K562 (cell line): ENCODE measurements at regions not wholly inside any gene's neighbourhood (a gene's known extent, or its start where the extent isn't known, plus 50 kb on each side); places are given as distances from the start of the nearest gene placed in this dataset.

ENCODE experiments used
- ATAC-seq: fragments of 200-7000 bp; cut with Tn5 transposase; 3 replicates; pipeline ENCODE4 v1.9.1; 2020; ENCODE audit warnings: moderate library complexity
- BruUV-seq: library from RNA; stranded (reverse); fragments of 400-500 nt; replicated peaks from 2 replicates; lab custom pipeline; 2021; lab: Mats Ljungman, UMichigan
- CTCF ChIA-PET: fragments of 300-600 bp; formaldehyde crosslinking; extraction: SDS; loops from one replicate; lab custom pipeline; 2021; ENCODE audit warnings: low intra/inter-chr PET ratio; lab: Yijun Ruan, JAX
- POLR2A ChIA-PET: fragments of 300-600, 350-650 bp; sonication (Branson Sonifier 250); formaldehyde crosslinking; extraction: SDS; loops from one replicate; lab custom pipeline; 2021; ENCODE audit warnings: antibody characterized with exemption, inconsistent platforms; lab: Yijun Ruan, JAX
- DNase-seq, 4 experiments: peaks; one replicate each; pipeline versions ENCODE4 v3.0.0 to v3.0.0-alpha.2; 2011 to 2018; ENCODE audit warnings: low spot score in 3 of 4, mixed read lengths in 3 of 4; ENCODE audit errors: extremely low read depth in 1 of 4
- FAIRE-seq: peaks from 2 replicates; lab custom pipeline; 2011; peaks lifted over from hg19 to GRCh38; lab: Jason Lieb, UNC
- H2AFZ ChIP-seq: 2 replicates; pipeline ENCODE4 v1.6.0; 2011; ENCODE audit warnings: low read depth, low read length, control low read depth, inconsistent platforms
- H3K27ac ChIP-seq: fragments of 200-600 bp; 3 replicates; pipeline ENCODE4 v1.8.0; 2011; ENCODE audit warnings: low read depth, mild to moderate bottlenecking, control low read depth, inconsistent platforms, low read length, moderate library complexity, mixed read lengths; ENCODE audit errors: extremely low read depth
- H3K27me3 ChIP-seq, 2 experiments: fragments of 300-600 bp in 1 of 2; 2 replicates in 1 of 2; 3 replicates in 1 of 2; pipeline versions ENCODE4 v1.6.0 to v1.8.0; 2011; ENCODE audit warnings: inconsistent platforms in 2 of 2, low read length in 2 of 2, mild to moderate bottlenecking in 1 of 2, mixed read lengths in 1 of 2, moderate library complexity in 1 of 2; ENCODE audit not compliant: control insufficient read depth in 2 of 2, insufficient read depth in 2 of 2
- H3K36me3 ChIP-seq: fragments of 300-600 bp; 3 replicates; pipeline ENCODE4 v1.8.0; 2011; ENCODE audit warnings: mild to moderate bottlenecking, low read length, inconsistent platforms; ENCODE audit not compliant: control insufficient read depth, insufficient read depth
- H3K4me1 ChIP-seq, 2 experiments: fragments of 200-600 bp in 1 of 2; replicated peaks in 1 of 2; 2 replicates in 1 of 2; 3 replicates in 1 of 2; pipeline versions ENCODE4 v1.5.1 to v1.8.0; 2011; ENCODE audit warnings: inconsistent platforms in 2 of 2, low read length in 2 of 2, mild to moderate bottlenecking in 1 of 2, mixed read lengths in 1 of 2, moderate library complexity in 1 of 2; ENCODE audit not compliant: control insufficient read depth in 2 of 2, insufficient read depth in 2 of 2
- H3K4me2 ChIP-seq: 2 replicates; pipeline ENCODE4 v1.6.1; 2011; ENCODE audit warnings: low read length, control low read depth, inconsistent platforms, mixed read lengths; ENCODE audit not compliant: insufficient read depth
- H3K4me3 ChIP-seq: fragments of 200-600 bp; sonication (generic), shearing (Covaris generic); 2 replicates; pipeline ENCODE4 v1.5.1; 2016; ENCODE audit warnings: control low read depth, inconsistent platforms
- H3K79me2 ChIP-seq: fragments of 200-600 bp; 3 replicates; pipeline ENCODE4 v1.8.0; 2011; ENCODE audit warnings: low read length, inconsistent platforms; ENCODE audit not compliant: control insufficient read depth, insufficient read depth
- H3K9ac ChIP-seq, 2 experiments: 2 replicates each; pipeline versions ENCODE4 v1.6.0 to v1.6.1; 2011; ENCODE audit warnings: low read depth in 2 of 2, low read length in 2 of 2, control low read depth in 1 of 2, inconsistent platforms in 1 of 2, mild to moderate bottlenecking in 1 of 2, mixed read lengths in 1 of 2; ENCODE audit not compliant: insufficient read depth in 1 of 2
- H3K9me1 ChIP-seq: one replicate; pipeline ENCODE4 v1.6.0; 2011; ENCODE audit warnings: inconsistent platforms, mild to moderate bottlenecking, low read length, moderate library complexity; ENCODE audit not compliant: control insufficient read depth, insufficient read depth
- H3K9me3 ChIP-seq: replicated peaks from 2 replicates; pipeline ENCODE4 v1.5.1; 2011; ENCODE audit warnings: low read depth, low read length, inconsistent platforms; ENCODE audit not compliant: control insufficient read depth, insufficient read depth
- H4K20me1 ChIP-seq: replicated peaks from 2 replicates; pipeline ENCODE4 v1.6.1; 2011; ENCODE audit warnings: low read length, inconsistent platforms, mixed read lengths; ENCODE audit not compliant: control insufficient read depth, insufficient read depth
- CBX2 ChIP-seq: fragments of 200-600 bp; sonication (generic); IDR thresholded peaks from one replicate; pipeline ENCODE4 v1.6.1; 2012; ENCODE audit warnings: mild to moderate bottlenecking, low read length, inconsistent platforms; ENCODE audit not compliant: insufficient read depth, poor library complexity, severe bottlenecking
- DDX20 ChIP-seq: fragments of 450-650 bp; IDR thresholded peaks from 2 replicates; pipeline ENCODE4 v1.6.1; 2016; ENCODE audit warnings: missing genetic modification characterization, low read depth, mild to moderate bottlenecking, missing compliant biosample characterization, moderate library complexity
- LCOR ChIP-seq: sonication (generic); formaldehyde crosslinking; IDR thresholded peaks from 2 replicates; pipeline ENCODE4 v1.8.0; 2022; ENCODE audit warnings: mild to moderate bottlenecking, missing genetic modification reagents
- PPARD ChIP-seq: fragments of 250-450 bp; sonication (Bioruptor Pico); IDR thresholded peaks from 2 replicates; pipeline ENCODE4 v1.8.0; 2022; ENCODE audit warnings: inconsistent platforms, mild to moderate bottlenecking, moderate library complexity
- SIN3A ChIP-seq, 2 experiments: fragments of 150-350 bp in 1 of 2; IDR thresholded peaks; 2 replicates each; pipeline ENCODE4 v1.6.1; 2011 to 2016; ENCODE audit warnings: borderline replicate concordance in 2 of 2, low read depth in 2 of 2, low read length in 2 of 2, mild to moderate bottlenecking in 2 of 2, moderate library complexity in 2 of 2; ENCODE audit not compliant: control insufficient read depth in 1 of 2
- SRSF1 ChIP-seq: fragments of 200-400 bp; formaldehyde crosslinking; IDR thresholded peaks from 2 replicates; pipeline ENCODE4 v1.6.1; 2017; ENCODE audit warnings: mild to moderate bottlenecking, low read depth, low read length, moderate library complexity
- YBX1 ChIP-seq: fragments of 450-650 bp; IDR thresholded peaks from 2 replicates; pipeline ENCODE4 v1.7.1; 2016; ENCODE audit warnings: mild to moderate bottlenecking
- ZKSCAN3 ChIP-seq: fragments of 250-450 bp; sonication (Bioruptor Pico); IDR thresholded peaks from 2 replicates; pipeline ENCODE4 v1.4.0; 2020
- ZNF23 ChIP-seq: fragments of 250-450 bp; sonication (Bioruptor Pico); IDR thresholded peaks from 2 replicates; pipeline ENCODE4 v1.4.0; 2020; ENCODE audit warnings: mild to moderate bottlenecking
- WGBS: fragments of 100-300 bp; shearing (Covaris generic); methylation state at CpG from one replicate; pipeline ENCODE4 v1.1.6; 2016; ENCODE audit warnings: low coverage, mixed read lengths; ENCODE audit not compliant: insufficient coverage; ENCODE audit errors: missing lambda C conversion rate; 5-methylcytosine and 5-hydroxymethylcytosine counted together
- in situ Hi-C: fragments of 300-500 bp; cut with MboI; formaldehyde crosslinking; loops from 4 replicates; pipeline ENCODE4 v1.15.0; 2018; ENCODE audit warnings: inconsistent platforms, mixed read lengths
- intact Hi-C: fragments of 100-400 bp; cut with micrococcal nuclease; formaldehyde crosslinking; loops from 2 replicates; pipeline ENCODE4 v1.14.2; 2022
- TF ChIP-seq, protein P1 (sequence below): sonication (generic); formaldehyde crosslinking; IDR thresholded peaks from 2 replicates; pipeline ENCODE4 v1.8.1; 2022; ENCODE audit warnings: missing genetic modification reagents
- TF ChIP-seq, protein P2 (sequence below): fragments of 450-650 bp; formaldehyde crosslinking; IDR thresholded peaks from 2 replicates; pipeline ENCODE4 v1.4.0; 2022; ENCODE audit warnings: mild to moderate bottlenecking, moderate library complexity
- TF ChIP-seq, protein P3 (sequence below), 2 experiments: fragments of 450-650 bp in 1 of 2; sonication (generic) in 1 of 2; formaldehyde crosslinking; conservative IDR thresholded peaks; 2 replicates each; pipeline versions ENCODE4 v1.4.0 to v1.8.1; 2020 to 2022; ENCODE audit warnings: mild to moderate bottlenecking in 1 of 2, missing genetic modification reagents in 1 of 2

DNA sequence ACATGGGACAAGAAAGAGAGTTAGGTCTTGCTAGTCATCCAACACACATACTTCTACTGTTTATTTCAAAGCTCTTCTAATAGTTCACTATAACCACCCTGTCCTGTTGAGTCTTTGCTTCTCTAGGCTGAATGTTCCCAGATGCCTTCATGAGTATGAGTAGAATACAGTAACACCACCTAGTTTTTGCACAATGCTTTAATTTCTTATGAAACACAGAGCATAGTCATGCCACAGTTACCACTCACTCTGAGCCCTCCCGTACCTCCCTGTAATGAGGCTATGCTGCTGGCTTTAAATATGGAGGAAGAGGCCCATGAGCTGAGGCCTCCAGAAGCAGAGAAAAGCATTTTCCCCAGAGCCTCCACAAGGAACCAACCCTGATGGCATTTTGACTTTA is 75.0 kb upstream of the SLC1A3 start:
- H3K9me1 ChIP-seq = no peaks in the 10 kb centered on the region
- intact Hi-C loops = no loop called here
- TF ChIP-seq, protein P1, sequence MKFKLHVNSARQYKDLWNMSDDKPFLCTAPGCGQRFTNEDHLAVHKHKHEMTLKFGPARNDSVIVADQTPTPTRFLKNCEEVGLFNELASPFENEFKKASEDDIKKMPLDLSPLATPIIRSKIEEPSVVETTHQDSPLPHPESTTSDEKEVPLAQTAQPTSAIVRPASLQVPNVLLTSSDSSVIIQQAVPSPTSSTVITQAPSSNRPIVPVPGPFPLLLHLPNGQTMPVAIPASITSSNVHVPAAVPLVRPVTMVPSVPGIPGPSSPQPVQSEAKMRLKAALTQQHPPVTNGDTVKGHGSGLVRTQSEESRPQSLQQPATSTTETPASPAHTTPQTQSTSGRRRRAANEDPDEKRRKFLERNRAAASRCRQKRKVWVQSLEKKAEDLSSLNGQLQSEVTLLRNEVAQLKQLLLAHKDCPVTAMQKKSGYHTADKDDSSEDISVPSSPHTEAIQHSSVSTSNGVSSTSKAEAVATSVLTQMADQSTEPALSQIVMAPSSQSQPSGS (CRISPR knock-in tag) = no peak
- no peak for TF ChIP-seq DDX20 (tag)
- TF ChIP-seq ZKSCAN3 (CRISPR knock-in tag) = no peak
- no peak for TF ChIP-seq SRSF1
- no peak for TF ChIP-seq ZNF23 (CRISPR knock-in tag)
- TF ChIP-seq, protein P2, sequence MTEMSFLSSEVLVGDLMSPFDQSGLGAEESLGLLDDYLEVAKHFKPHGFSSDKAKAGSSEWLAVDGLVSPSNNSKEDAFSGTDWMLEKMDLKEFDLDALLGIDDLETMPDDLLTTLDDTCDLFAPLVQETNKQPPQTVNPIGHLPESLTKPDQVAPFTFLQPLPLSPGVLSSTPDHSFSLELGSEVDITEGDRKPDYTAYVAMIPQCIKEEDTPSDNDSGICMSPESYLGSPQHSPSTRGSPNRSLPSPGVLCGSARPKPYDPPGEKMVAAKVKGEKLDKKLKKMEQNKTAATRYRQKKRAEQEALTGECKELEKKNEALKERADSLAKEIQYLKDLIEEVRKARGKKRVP (CRISPR knock-in tag) = no peak
- TF ChIP-seq, protein P3, sequence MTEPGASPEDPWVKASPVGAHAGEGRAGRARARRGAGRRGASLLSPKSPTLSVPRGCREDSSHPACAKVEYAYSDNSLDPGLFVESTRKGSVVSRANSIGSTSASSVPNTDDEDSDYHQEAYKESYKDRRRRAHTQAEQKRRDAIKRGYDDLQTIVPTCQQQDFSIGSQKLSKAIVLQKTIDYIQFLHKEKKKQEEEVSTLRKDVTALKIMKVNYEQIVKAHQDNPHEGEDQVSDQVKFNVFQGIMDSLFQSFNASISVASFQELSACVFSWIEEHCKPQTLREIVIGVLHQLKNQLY (CRISPR knock-in tag; conservative IDR thresholded peaks at IDR 0.05) = no peak
- no peak for TF ChIP-seq YBX1
- no peak for TF ChIP-seq CBX2
- no peak for TF ChIP-seq PPARD (CRISPR knock-in tag)
- no peak for TF ChIP-seq SIN3A (IDR thresholded peaks at IDR 0.05; ENCODE audit: borderline replicate concordance in 2 of 2, control insufficient read depth in 1 of 2, low read depth in 2 of 2, low read length in 2 of 2)
- no peak for TF ChIP-seq LCOR
- no peak for DNase-seq
- ChIA-PET POLR2A (no interaction called here), CTCF (no interaction called here)
- no TSS peak for BruUV-seq
- no peak overlapping the region for H3K4me2 ChIP-seq
- H3K4me3 ChIP-seq = no peak overlapping the region
- no peak for FAIRE-seq
- H3K4me1 ChIP-seq = no peaks in the 10 kb centered on the region
- in situ Hi-C loops = no loop called here
- no peaks in the 10 kb centered on the region for H3K9me3 ChIP-seq
- WGBS = 0% methylated on average over 1 of the region's 1 CpG
- no peak overlapping the region for H2AFZ ChIP-seq
- H3K9ac ChIP-seq = no peak overlapping the region
- peaks cover 3 to 23% of the 10 kb centered on the region in 2 experiments; a peak in 4 of 5 replicates for H3K27me3 ChIP-seq
- H3K79me2 ChIP-seq = no peaks in the 10 kb centered on the region
- ATAC-seq = no peak
- no peak overlapping the region for H3K27ac ChIP-seq
- no peaks in the 10 kb centered on the region for H3K36me3 ChIP-seq
- H4K20me1 ChIP-seq = no peaks in the 10 kb centered on the region
